Astrocyte of the cerebellum (primary cell): ENCODE measurements at regions not wholly inside any gene's neighbourhood (a gene's known extent, or its start where the extent isn't known, plus 50 kb on each side); places are given as distances from the start of the nearest gene placed in this dataset.
"Not testable (repeated sequence)": the region's sequence is repeated elsewhere in the genome, so short reads cannot be mapped to it uniquely, and the experiment has no call there.

Experiments
- DNase-seq: peaks from one replicate; pipeline ENCODE4 v3.0.0-alpha.2; 2011; ENCODE audit warnings: low read depth
- H3K4me3 ChIP-seq: 2 replicates; pipeline ENCODE4 v1.5.1; 2011; ENCODE audit warnings: mild to moderate bottlenecking, low read depth, low read length, moderate library complexity
- in situ Hi-C: cut with HindIII; loops from 2 replicates; pipeline ENCODE4 v1.10.0; 2017; ENCODE audit warnings: low sequenced_read_pairs
- TF ChIP-seq, protein P1 (sequence below): IDR thresholded peaks from 2 replicates; pipeline ENCODE4 v1.5.1; 2012; ENCODE audit warnings: low read length, low read depth, moderate library complexity, mild to moderate bottlenecking; ENCODE audit errors: missing control alignments

DNA sequence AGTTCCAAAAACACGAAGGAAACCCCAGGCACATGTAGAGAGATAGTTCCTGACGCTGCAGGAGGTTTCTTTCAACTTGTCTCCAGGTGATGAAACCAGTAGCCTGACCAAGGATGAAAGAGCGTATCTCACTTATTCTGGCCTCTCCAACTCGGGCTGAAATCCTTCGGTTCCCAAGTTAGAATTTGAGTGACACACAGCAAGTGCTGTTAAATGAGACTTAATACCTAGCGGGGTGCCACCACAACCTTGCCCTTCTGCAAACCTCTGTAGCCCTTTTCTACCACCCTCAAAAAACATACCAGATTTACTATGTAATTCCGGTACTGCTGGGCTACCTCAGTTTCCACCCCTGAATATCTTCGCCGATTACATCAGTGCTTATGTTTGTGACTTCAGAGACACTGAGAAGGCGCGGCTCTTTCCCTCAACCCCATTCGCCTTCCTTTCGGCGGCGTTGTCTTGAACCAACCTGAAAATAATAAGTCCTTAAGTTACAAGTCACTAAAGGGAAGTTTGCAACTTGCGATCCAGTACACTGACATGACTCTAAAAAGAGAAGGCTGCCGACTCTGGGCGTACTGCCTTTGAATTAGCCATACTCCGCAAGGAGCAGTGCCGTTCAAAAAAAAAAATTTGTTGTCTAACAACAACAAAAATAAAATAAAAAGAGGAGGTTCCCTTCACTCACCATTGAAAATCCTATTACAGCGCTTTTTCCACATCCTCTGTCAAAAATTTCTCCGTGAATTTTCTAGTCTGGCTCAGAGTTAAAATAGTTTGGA, 194.9 kb upstream of the ZNF184 start:
- in situ Hi-C loops: no loop called here
- TF ChIP-seq, protein P1, sequence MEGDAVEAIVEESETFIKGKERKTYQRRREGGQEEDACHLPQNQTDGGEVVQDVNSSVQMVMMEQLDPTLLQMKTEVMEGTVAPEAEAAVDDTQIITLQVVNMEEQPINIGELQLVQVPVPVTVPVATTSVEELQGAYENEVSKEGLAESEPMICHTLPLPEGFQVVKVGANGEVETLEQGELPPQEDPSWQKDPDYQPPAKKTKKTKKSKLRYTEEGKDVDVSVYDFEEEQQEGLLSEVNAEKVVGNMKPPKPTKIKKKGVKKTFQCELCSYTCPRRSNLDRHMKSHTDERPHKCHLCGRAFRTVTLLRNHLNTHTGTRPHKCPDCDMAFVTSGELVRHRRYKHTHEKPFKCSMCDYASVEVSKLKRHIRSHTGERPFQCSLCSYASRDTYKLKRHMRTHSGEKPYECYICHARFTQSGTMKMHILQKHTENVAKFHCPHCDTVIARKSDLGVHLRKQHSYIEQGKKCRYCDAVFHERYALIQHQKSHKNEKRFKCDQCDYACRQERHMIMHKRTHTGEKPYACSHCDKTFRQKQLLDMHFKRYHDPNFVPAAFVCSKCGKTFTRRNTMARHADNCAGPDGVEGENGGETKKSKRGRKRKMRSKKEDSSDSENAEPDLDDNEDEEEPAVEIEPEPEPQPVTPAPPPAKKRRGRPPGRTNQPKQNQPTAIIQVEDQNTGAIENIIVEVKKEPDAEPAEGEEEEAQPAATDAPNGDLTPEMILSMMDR: no peak
- peak overlapping the region; percentile 43 for H3K4me3 ChIP-seq
- no peak for DNase-seq

DNA sequence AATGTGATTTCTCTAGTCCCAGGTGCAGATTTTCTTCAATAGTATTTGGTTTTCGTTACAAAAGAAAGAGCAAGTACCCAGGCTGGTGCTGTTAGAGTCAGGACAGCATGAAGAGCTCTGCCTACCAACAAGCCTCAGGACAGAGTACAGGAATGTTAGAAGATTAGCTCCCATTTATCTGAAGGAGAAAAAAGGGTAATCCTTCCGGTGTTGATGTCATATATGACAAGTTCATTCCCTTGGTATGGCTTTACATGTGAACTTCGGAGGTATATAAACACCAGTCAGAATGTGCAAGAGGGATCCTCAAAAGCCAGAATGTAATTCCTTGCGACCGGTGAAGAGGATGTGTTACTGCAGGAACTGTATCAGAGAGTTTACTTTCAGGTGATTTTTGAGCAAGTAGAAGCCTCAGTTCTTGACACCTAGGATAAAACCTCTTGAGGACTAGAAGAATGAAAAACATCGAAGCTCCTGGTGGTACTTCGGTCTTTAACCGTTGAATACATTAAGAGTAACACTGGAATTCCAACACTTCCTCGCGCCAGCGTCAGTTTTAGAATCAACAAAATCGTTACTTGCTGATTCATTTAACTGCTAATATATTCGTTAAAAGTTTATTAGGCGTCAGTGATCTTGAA, 194.2 kb upstream of the ZNF184 start:
- TF ChIP-seq, protein P1: no peak
- no peak for DNase-seq
- in situ Hi-C loops: no loop called here
- H3K4me3 ChIP-seq: peak overlapping the region; percentile 43

DNA sequence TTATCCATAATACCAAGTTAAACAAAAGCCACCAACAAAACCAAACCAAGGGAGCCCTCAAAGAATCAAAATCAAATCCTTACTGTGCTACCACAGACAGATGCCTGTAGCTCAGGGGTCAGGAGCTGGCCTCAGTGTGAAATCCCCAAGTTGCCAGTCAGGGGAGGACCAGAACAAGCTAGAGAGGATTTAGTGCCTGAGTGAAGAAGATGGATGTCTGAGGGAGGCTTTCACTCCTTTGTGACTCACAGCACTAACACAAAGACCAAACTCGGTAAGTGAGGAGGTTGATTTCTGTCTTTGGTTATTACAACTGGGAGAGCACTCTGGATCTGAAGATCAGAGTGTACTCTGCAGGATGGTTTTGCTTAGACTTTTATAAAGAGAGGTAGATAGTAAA, 189.9 kb upstream of the ZNF184 start:
- TF ChIP-seq, protein P1: no peak
- no peak overlapping the region for H3K4me3 ChIP-seq
- in situ Hi-C loops: no loop called here
- no peak for DNase-seq

DNA sequence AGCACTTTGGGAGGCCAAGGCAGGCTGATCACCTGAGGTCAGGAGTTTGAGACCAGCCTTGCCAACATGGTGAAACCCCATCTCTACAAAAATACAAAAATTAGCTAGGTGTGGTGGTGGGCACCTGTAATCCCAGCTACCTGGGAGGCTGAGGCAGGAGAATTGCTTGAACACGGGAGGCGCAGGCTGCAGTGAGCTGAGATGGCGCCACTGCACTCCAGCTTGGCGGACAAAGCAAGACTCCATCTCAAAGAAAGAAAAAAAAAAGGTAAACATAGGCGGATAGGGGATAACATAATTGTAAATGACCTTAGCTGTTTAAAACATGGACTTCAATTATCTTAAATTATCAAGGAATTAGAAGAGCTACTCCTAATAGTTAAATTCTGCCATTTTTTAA, 189.3 kb upstream of the ZNF184 start:
- DNase-seq, H3K4me3 ChIP-seq, in situ Hi-C loops: not testable (repeated sequence)

DNA sequence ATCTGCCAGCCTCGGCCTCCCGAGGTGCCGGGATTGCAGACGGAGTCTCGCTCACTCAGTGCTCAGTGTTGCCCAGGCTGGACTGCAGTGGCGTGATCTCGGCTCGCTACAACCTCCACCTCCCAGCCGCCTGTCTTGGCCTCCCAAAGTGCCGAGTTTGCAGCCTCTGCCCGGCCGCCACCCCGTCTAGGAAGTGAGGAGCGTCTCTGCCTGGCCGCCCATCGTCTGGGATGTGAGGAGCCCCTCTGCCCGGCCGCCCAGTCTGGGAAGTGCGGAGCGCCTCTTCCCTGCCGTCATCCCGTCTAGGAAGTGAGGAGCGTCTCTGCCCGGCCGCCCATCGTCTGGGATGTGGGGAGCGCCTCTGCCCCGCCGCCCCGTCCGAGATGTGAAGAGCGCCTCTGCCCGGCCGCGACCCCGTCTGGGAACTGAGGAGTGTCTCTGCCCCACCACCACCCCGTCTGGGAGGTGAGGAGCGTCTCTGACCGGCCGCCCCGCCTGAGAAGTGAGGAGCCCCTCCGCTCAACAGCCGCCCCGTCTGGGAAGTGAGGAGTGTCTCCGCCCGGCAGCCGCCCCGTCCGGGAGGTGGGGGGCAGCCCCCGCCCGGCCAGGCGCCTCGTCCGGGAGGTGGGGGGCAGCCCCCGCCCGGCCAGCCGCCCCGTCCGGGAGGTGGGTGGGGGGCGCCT, 180.4 kb upstream of the ZNF184 start:
- H3K4me3 ChIP-seq, DNase-seq, in situ Hi-C loops: not testable (repeated sequence)

DNA sequence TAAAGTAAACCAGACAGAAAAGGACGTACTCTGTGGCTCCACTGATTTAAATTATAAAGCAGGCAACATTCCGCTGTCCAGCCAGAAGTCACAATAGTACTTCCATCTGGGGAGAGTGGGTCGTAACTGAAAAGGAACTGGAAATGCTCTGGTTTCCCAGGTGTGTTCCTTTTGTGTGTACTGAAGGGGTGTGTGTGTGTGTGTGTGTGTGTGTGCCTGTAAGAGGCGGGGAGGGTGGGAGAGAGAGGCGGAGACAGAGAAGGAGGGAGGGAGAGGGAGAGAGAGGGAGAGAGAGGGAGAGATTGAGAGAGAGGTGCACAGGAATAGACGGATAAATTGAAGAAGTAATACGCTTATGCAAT, 178.4 kb upstream of the ZNF184 start:
- no peak overlapping the region for H3K4me3 ChIP-seq
- no peak for DNase-seq
- in situ Hi-C loops: no loop called here
- TF ChIP-seq, protein P1: no peak

DNA sequence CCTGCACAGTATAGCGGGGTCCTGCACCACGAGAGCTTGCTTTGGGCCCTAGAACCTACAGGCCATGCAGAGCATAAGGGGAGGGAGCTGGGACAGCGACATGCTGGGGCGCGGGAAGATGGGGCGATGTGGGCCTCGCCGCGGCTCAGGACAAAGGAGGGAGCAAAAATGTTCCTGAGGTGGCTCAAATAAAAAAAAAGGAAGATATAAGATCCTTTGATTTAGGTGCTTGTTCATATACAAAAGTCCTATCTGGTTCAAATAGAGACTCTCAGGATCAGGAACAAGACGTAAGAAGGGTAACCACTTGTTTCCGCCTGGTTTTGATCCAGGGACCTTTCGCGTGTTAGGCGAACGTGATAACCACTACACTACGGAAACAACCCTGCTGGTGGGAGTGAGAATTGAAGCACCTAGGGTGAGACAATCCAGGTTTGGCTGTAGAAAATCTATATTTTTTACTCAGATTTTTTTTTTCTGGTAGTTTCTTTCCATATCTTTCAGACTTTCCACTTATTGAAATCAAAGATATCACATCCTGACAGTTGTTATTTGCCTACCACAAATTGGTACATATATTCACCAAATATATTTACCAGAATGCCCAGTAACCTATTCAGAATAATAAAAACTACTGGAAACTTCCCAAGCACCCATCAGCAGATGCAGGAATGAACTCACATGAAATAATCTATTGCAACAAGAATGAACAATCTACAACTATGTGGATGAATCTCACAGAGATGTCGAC, 177.9 kb upstream of the ZNF184 start:
- DNase-seq: no peak
- in situ Hi-C loops: no loop called here
- no peak overlapping the region for H3K4me3 ChIP-seq
- TF ChIP-seq, protein P1: peak; percentile 46
